ENCODE measurements at regions not wholly inside any gene's neighbourhood (a gene's known extent, or its start where the extent isn't known, plus 50 kb on each side); places are given as distances from the start of the nearest gene placed in this dataset.

- TF ChIP-seq POLR2A (IDR thresholded peaks at IDR 0.05), result no peak
- no peak for TF ChIP-seq CTCF (IDR thresholded peaks at IDR 0.05)
- TF ChIP-seq EP300 (IDR thresholded peaks at IDR 0.05), result no peak
- Histone ChIP-seq H3K9me3 (no peaks in the 10 kb centered on the region), H3K4me3 (no peak overlapping the region), H3K27me3 (no peaks in the 10 kb centered on the region), H3K36me3 (no peaks in the 10 kb centered on the region), H3K27ac (no peak overlapping the region), H3K4me1 (no peaks in the 10 kb centered on the region)
- no peak for DNase-seq (ENCODE audit: low spot score in 2 of 2)
- 75 to 81% methylated on average over 3 of the region's 3 CpGs for WGBS, 2 donors
These were observed 236.1 kb downstream of the FSCB start for GRCh38 chr14:44271006-44271405.

DNA sequence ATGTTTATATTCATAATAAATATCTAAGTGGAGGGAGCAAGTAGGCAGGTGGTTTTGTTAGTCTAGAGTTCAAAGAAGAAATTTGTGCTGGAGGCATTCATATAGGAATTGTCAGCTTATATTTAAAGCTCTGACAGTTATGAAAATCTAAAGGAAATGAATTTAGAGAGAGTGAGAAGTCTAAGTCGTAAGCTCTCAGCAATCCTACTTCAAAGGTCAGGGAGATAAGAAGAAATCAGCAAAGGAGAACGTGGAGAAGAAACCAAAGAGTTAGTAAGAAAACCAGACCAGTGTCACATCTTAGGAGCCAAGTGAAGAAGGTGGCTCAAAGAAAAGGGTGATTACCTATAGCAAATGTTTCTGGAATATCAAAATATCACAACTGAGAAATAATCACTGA lies 241.8 kb downstream of the FSCB start:
- TF ChIP-seq EP300 (IDR thresholded peaks at IDR 0.05) (no peak), CTCF (IDR thresholded peaks at IDR 0.05) (no peak), POLR2A (IDR thresholded peaks at IDR 0.05) (no peak)

DNA sequence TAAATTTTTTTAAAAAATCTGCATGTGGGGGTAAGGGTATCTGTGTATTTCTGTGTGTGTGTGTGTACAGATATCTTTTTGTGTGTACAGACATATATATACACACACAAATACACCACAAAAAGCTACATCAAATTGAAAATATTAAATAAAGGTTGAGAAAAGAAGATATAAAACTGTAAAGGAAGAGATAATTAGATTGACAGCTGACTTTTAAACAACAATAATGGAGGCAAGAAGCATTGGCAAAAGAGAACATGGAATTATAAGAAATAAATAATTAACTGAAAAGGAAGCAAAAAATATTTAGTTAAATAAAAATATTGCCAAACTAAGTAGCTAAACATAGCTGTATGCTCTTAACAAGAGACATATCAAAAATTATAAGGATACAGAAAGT lies 291.4 kb downstream of the FSCB start:
- Histone ChIP-seq H3K9me3 (peaks cover 0 to 13% (median 0%) of the 10 kb centered on the region in 4 donors), H3K27me3 (no peaks in the 10 kb centered on the region), H3K27ac (no peak overlapping the region), H3K4me1 (no peaks in the 10 kb centered on the region), H3K4me3 (no peak overlapping the region), H3K36me3 (no peaks in the 10 kb centered on the region)
- TF ChIP-seq CTCF (IDR thresholded peaks at IDR 0.05) (no peak), POLR2A (IDR thresholded peaks at IDR 0.05) (no peak), EP300 (IDR thresholded peaks at IDR 0.05) (no peak)
- no peak for DNase-seq (ENCODE audit: low spot score in 2 of 2)

More for the DNA sequence above, 241.8 kb downstream of the FSCB start:
- H3K4me1 ChIP-seq, result no peaks in the 10 kb centered on the region
- H3K36me3 ChIP-seq, result no peaks in the 10 kb centered on the region
- H3K9me3 ChIP-seq, result peaks cover 0 to 10% (median 0%) of the 10 kb centered on the region in 4 donors
- no peak overlapping the region for H3K27ac ChIP-seq
- H3K27me3 ChIP-seq, result no peaks in the 10 kb centered on the region
- 69 to 73% methylated on average over 2 of the region's 2 CpGs for WGBS, 2 donors
- no peak overlapping the region for H3K4me3 ChIP-seq
- DNase-seq (ENCODE audit: low spot score in 2 of 2), result no peak

DNA sequence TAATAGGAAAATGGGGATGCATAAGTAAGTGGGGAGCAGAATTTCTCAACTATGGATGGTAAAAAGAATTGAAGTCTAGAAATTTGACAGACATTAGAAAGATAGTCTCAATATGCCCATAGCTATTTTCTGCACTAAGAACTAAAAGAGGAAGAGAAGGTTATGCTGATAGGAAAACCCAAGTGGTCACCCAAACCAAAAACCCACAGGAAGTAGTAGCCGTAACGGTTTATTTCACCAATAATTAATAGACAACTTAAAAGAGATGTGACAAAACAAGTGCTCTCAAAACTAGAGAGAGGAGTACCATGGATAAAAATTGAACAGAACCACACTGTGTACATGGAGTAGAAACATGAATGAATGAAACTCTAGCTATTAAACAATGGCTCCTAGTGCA lies 295.4 kb downstream of the FSCB start:
- TF ChIP-seq POLR2A (IDR thresholded peaks at IDR 0.05) (no peak), CTCF (IDR thresholded peaks at IDR 0.05) (no peak)
- Histone ChIP-seq H3K9me3 (peaks cover 0 to 15% (median 0%) of the 10 kb centered on the region in 4 donors), H3K4me1 (no peaks in the 10 kb centered on the region), H3K36me3 (no peaks in the 10 kb centered on the region), H3K4me3 (no peak overlapping the region), H3K27me3 (no peaks in the 10 kb centered on the region), H3K27ac (no peak overlapping the region)
- 43 to 82% methylated on average over 2 of the region's 2 CpGs for WGBS, 2 donors
- no peak for DNase-seq (ENCODE audit: low spot score in 2 of 2)

- Histone ChIP-seq H3K36me3 (no peaks in the 10 kb centered on the region), H3K4me1 (no peaks in the 10 kb centered on the region), H3K9me3 (no peaks in the 10 kb centered on the region), H3K27me3 (no peaks in the 10 kb centered on the region), H3K4me3 (no peak overlapping the region), H3K27ac (no peak overlapping the region)
- WGBS, 2 donors, result 25 to 33% methylated on average over 3 of the region's 3 CpGs
- no peak for DNase-seq (ENCODE audit: low spot score in 2 of 2)
- TF ChIP-seq EP300 (IDR thresholded peaks at IDR 0.05), result no peak
- TF ChIP-seq POLR2A (IDR thresholded peaks at IDR 0.05), result no peak
- TF ChIP-seq CTCF (IDR thresholded peaks at IDR 0.05), result no peak
These were observed 302.8 kb downstream of the FSCB start for GRCh38 chr14:44204061-44204835.
